ENCODE measurements at regions not wholly inside any gene's neighbourhood (a gene's known extent, or its start where the extent isn't known, plus 50 kb on each side); places are given as distances from the start of the nearest gene placed in this dataset.
"Not testable (repeated sequence)": the region's sequence is repeated elsewhere in the genome, so short reads cannot be mapped to it uniquely, and the experiment has no call there.

DNA sequence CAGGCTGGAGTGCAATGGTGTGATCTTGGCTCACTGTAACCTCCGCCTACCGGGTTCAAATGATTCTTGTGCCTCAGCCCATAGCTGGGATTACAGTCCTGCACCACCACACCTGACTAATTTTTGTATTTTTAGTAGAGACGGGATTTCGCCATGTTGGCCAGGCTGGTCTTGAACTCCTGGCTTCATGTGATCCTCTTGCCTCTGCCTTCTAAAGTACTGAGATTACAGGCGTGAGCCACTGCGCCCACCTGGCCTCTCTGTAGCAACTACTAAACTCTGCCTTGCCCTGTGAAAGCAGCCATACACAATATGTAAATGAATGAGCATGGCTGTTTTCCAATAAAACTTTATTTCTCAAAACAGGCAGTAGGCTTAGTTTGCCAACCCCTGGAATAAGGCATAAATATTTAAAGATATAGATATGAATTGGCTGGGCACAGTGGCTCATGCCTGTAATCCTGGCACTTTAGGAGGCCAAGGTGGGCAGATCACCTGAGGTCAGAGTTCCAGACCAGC lies 127.9 kb upstream of the ZNF217 start:
- DNase-seq (ENCODE audit: low spot score) = not testable (repeated sequence)

- not testable (repeated sequence) for DNase-seq (ENCODE audit: low spot score)
These were observed 125.6 kb upstream of the ZNF217 start for GRCh38 chr20:53719171-53719803.

GRCh38 chr20:53718142-53719021 lies 124.7 kb upstream of the ZNF217 start:
- no peak for DNase-seq (ENCODE audit: low spot score)

- DNase-seq (ENCODE audit: low spot score) = no peak
These were observed 122.8 kb upstream of the ZNF217 start for GRCh38 chr20:53716395-53716794.

DNA sequence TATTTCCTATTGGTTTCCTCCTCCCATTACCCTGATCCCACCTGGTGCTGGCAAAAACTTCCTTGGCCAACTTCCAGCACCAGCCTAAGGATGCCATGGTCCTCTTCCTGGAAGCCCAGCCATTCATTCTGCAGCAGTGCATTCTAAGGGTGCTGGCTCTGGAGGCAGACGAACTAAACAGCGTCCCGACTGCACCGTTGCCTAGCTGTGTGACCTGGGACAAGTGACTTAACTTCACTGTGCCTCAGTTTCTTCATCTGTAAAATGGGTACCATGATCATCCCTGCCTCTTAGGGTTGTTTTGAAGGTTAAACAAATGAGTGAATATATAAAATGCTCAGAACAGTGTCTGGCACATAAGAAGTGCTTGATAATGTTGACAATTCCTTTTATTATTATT lies 120.9 kb upstream of the ZNF217 start:
- no peak for DNase-seq (ENCODE audit: low spot score)

DNA sequence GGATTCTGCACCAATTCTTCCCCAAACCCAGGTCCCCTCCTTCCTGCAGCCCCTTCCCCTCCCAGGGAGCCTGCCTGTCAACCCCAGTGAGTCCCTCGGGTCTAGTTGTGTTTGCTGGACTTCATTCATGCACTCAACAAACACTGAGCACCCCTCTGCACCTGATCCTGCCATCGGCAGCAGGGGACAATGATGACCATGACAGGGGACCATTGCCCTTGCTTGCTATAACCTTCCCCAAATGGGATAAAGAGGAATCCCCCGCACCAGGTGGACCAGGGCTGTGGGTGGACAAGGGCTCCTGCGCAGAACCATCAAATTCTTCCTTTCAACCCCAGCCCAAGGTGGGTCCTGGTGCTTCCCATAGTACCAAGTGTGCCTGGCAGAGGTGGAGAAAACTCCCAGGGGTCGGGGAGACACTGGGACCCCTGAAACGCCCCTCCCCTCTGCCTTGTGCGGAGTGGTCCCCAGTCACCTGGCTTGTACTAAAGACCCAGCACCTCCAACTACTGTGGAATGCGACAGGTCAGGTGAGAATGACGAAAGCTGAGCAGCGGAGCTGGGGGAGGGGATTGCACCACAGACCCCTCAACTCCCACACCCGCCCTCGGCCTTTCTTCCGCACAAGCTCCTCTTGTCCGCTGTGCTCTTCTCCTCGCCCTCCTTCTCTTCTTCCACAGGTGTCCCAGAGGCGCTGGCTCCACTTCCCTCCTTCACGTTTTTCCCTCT lies 119.9 kb upstream of the ZNF217 start:
- no peak for DNase-seq (ENCODE audit: low spot score)

DNA sequence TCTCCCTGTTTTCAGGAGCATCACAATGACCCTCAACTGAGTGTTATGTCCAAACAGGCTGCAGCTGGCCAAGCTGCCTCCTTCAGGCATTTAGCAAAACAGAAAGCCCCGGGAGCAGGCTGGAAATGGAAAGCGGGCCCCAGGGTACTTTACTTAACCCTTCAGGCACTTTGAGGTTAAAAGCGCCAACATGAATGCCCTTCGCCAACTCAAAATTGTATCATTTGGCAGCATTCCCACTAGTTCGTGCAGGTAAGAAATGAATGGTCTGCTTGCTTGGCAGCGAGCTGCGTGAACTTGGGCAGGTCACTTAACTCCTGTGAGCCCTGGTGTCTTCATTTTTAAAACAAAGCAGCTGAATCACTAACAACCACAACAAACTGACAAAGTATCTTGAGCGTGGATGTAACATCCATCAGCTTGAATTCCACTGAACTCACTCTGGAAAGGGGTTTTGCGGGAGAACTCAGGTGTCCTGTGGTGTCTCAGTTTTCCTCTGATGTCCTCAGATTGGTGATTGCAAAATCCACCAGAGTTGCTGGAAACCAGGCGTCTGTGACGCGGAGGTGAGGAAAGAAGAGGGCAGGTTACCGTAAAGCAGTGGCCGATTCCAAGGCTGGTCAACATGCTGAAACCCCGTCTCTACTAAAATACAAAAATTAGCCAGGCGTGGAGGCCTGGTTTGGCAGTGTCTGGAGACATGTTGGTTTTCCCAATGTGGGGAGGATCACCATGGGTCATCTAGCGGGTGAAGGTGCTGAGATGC lies 118.8 kb upstream of the ZNF217 start:
- DNase-seq (ENCODE audit: low spot score) = no peak

DNA sequence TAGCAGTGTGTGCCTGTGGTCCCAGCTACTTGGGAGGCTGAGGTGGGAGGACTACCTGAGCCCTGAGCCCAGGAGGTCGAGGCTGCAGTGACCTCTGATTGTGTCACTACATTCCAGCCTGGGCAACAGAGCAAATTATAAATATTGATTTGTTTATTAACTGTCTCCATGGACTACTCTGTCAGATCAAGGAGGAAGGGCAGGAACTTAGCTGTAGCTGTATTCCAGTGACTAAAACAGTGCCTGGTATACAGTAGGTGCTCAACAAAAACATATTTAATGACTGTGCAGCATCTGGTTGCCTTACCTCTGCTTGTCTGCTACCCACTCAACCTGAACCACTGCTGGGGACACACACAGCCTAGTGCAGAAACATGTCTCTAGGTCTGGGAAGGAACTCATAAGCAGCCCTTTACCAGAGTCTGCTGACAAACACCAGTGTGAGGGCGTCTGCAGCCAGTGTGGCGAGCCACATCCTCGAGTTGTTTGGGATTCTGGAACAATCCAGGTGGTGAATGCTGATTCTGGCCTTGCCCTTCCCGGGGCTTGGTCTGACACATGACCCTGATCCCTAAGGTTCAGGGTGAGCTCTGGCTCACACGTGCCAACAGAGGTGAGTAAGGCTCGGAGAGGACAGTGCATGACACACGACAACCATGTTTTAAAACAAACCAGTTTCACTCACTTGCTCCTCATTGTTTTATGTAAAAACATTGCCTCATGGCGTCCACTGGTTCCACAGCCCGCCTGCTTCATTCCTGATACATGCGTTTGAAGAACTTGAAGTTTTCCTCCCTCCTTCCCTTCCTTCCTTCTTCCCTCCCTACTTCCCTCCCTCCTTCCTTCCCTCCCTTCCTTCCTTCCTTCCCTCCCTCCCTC lies 117.9 kb upstream of the ZNF217 start:
- DNase-seq (ENCODE audit: low spot score) = no peak

GRCh38 chr20:53708129-53708968 lies 114.7 kb upstream of the ZNF217 start:
- no peak for DNase-seq (ENCODE audit: low spot score)

DNA sequence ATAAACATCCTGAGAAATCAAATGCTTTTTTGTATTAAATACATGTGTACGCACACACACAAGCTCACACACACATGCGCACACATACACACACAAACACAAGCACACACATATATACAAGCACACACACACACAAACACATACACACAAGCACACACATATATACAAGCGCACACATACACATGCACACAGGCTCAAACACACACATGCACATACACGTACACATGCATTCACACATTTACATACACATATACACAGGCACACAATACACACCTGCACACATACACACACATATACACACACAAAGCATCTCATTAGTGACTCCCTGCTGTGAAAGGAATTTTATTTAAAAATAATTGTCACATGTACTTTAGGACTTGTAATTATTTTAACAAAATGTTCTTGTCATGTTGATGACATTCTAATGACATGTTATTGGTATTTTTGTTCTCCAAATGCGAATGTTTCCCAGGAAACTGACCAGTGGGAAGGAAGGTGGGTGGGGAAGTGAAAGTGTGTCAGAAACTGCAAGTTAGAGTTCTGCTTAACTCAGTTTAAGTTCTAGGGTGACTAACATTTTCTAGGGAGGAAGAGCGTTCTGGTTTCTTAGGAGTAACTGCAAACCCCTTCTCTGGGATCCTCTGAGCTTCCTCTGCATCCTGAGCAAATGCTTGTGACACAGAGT lies 113.9 kb upstream of the ZNF217 start:
- DNase-seq (ENCODE audit: low spot score) = peak; percentile 20

- DNase-seq (ENCODE audit: low spot score) = no peak
These were observed 113.1 kb upstream of the ZNF217 start for GRCh38 chr20:53706466-53707370.

DNA sequence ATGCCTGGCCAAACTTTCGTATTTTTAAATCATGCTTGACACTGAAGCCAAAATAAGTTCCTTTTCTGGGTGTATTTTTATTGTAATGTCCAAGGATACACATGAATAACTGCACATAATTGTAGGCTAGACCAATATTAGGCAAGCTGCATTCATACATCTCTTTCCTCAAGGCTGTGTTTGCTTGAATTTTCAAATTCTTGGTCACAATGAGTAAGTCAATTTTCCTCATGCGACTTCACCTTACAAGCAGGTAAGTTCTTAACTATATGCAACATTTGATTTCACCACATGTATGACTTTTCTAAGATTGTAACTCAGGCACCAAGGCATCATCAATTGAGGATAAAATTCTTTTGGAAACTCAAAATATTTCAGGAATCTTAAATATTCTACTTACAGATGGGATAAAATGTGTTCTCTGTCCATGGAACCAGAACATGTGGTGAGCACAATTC lies 112.4 kb upstream of the ZNF217 start:
- DNase-seq (ENCODE audit: low spot score) = no peak

GRCh38 chr20:53702617-53703016 lies 109.0 kb upstream of the ZNF217 start:
- no peak for DNase-seq (ENCODE audit: low spot score)

- DNase-seq (ENCODE audit: low spot score) = no peak
These were observed 106.3 kb upstream of the ZNF217 start for GRCh38 chr20:53699906-53700305.

DNA sequence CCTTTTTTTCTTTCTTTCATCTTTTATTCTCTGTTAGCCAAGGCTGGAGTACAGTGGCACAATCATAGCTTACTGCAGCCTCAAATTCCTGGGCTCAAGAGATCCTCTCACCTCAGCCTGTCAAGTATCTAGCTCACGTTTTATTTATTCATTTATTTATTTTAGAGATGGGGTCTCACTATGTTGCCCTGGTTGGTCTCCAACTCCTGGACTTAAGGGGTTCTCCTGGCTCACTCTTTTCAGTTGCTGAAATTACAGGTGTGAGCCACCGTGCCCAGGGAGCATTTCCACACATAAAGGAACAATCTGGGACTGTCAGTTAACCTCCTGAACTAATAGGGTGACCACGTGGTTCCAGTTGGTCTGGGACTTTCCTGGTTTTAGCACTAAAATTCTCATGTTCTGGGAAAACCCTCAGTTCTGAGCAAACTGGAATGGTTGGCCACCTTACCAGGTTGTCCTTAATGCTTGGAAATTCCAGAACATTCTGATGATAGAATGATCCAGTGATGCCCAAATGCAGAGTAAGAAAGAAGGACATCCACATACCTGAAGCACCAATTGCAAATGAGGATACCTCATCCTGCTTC lies 105.5 kb upstream of the ZNF217 start:
- no peak for DNase-seq (ENCODE audit: low spot score)

GRCh38 chr20:53698371-53698978 lies 104.8 kb upstream of the ZNF217 start:
- no peak for DNase-seq (ENCODE audit: low spot score)

DNA sequence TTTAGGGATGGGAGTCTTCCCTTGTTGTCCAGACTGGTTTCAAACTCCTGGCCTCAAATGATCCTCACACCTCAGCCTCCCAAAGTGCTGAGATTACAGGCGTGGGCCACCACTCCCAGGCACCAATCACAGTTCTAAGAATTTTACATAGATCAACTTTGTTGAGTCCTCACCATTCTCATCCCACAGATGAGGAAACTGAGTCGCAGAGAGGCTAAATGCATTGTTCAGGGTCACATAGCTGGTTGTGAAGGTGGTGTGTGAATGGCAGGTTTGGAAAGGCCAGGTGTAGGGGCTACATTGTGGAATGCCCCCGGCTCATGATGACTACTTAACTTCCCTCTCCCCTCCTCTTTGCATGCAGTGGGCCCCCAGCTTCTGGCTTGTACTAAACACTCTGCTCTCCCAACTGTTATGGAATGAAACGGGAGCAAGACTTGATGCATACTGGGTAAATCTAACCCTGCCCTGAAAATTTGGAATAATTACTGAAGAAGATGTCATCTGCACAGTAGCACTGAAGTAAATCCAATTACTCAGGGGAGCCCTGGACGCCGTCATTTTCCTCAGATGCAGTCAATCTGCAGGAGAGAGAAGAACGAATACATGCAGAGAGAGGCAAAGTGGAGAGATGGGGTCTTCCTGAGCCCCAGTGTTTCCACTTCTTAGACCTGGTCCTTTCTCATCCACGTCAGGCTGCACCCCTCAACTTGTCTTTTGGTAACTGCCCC lies 102.3 kb upstream of the ZNF217 start:
- no peak for DNase-seq (ENCODE audit: low spot score)
